ENCODE measurements at regions not wholly inside any gene's neighbourhood (a gene's known extent, or its start where the extent isn't known, plus 50 kb on each side); places are given as distances from the start of the nearest gene placed in this dataset.

DNA sequence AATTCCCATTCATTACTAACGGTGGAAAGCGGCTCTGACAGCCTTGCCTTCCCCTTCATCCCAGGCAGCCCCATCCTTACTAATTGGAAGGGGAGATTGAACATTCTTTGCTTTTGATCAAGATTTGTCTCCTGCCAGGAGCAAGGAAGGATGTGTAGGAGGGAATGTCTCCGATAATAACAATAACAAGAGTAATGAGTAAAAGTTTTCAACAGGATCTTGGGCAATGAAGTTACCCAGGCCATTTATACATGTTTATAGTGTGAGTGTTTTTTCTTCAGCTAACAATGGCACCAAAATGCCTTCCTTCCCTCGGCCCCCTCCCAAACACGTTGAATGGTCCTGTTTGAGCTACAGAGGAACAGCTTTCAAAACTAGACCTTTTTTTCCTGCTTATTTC is 83.8 kb downstream of the GATA6 start:
- Histone ChIP-seq H3K4me1 (ENCODE audit: insufficient read depth, low read length) (no peaks in the 10 kb centered on the region), H3K27ac (ENCODE audit: low read depth in 1 of 2, low read length in 2 of 2) (no peak overlapping the region), H3K9me3 (ENCODE audit: control insufficient read depth in 1 of 2, insufficient read depth in 1 of 2, low read length in 2 of 2) (peaks cover 0 to 10% of the 10 kb centered on the region in 2 experiments), H3K4me3 (ENCODE audit: low read length) (no peak overlapping the region), H3K36me3 (ENCODE audit: insufficient read depth, low read length) (no peaks in the 10 kb centered on the region), H3K27me3 (ENCODE audit: control insufficient read depth in 1 of 2, insufficient read depth in 2 of 2, low read length in 2 of 2) (peaks cover 0 to 3% of the 10 kb centered on the region in 2 experiments)
- TF ChIP-seq, protein P1, sequence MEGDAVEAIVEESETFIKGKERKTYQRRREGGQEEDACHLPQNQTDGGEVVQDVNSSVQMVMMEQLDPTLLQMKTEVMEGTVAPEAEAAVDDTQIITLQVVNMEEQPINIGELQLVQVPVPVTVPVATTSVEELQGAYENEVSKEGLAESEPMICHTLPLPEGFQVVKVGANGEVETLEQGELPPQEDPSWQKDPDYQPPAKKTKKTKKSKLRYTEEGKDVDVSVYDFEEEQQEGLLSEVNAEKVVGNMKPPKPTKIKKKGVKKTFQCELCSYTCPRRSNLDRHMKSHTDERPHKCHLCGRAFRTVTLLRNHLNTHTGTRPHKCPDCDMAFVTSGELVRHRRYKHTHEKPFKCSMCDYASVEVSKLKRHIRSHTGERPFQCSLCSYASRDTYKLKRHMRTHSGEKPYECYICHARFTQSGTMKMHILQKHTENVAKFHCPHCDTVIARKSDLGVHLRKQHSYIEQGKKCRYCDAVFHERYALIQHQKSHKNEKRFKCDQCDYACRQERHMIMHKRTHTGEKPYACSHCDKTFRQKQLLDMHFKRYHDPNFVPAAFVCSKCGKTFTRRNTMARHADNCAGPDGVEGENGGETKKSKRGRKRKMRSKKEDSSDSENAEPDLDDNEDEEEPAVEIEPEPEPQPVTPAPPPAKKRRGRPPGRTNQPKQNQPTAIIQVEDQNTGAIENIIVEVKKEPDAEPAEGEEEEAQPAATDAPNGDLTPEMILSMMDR (IDR thresholded peaks at IDR 0.05): no peak
- peaks cover 3% of the 10 kb centered on the region for H3K9me3 Mint-ChIP-seq
- H3K4me1 Mint-ChIP-seq (ENCODE audit: low read depth): no peaks in the 10 kb centered on the region
- H3K4me3 Mint-ChIP-seq: no peak overlapping the region
- no peak overlapping the region for H3K27ac Mint-ChIP-seq
- intact Hi-C loops (cut with DNase I, micrococcal nuclease): no loop called here
- POLR2A ChIA-PET: no interaction called here
- ATAC-seq (ENCODE audit: poor library complexity) (no peak), DNase-seq (no peak)
- no peaks in the 10 kb centered on the region for H3K36me3 Mint-ChIP-seq (ENCODE audit: low read depth)
- H3K27me3 Mint-ChIP-seq: no peaks in the 10 kb centered on the region
- CTCF ChIA-PET: no interaction called here

Data from CD4-positive, alpha-beta T cell (primary cell).